DND-41 (cell line): ENCODE measurements at regions not wholly inside any gene's neighbourhood (a gene's known extent, or its start where the extent isn't known, plus 50 kb on each side); places are given as distances from the start of the nearest gene placed in this dataset.

Experiments used
- ATAC-seq: fragments of 200-7000 bp; cut with Tn5 transposase; 3 replicates; pipeline ENCODE4 v1.9.1; 2021; ENCODE audit warnings: low read depth; ENCODE audit not compliant: insufficient read depth
- DNase-seq: peaks from one replicate; pipeline ENCODE4 v3.0.0-alpha.2; 2020
- H2AFZ ChIP-seq: 2 replicates; pipeline ENCODE4 v1.6.0; 2012; ENCODE audit warnings: low read depth, low read length
- H3K27ac ChIP-seq: 2 replicates; pipeline ENCODE4 v1.5.1; 2012; ENCODE audit warnings: low read length, inconsistent platforms
- H3K27me3 ChIP-seq: fragments of 200-600 bp; sonication (generic); 2 replicates; pipeline ENCODE4 v1.6.0; 2012; ENCODE audit warnings: low read length, mild to moderate bottlenecking, inconsistent platforms; ENCODE audit not compliant: insufficient read depth, poor library complexity
- H3K36me3 ChIP-seq: 2 replicates; pipeline ENCODE4 v1.5.1; 2012; ENCODE audit warnings: low read length, inconsistent platforms; ENCODE audit not compliant: insufficient read depth
- H3K4me1 ChIP-seq: 2 replicates; pipeline ENCODE4 v1.5.1; 2012; ENCODE audit warnings: mild to moderate bottlenecking, low read length; ENCODE audit not compliant: insufficient read depth
- H3K4me2 ChIP-seq: 2 replicates; pipeline ENCODE4 v1.6.0; 2012; ENCODE audit warnings: mild to moderate bottlenecking, moderate library complexity, low read length, inconsistent platforms; ENCODE audit not compliant: insufficient read depth
- H3K4me3 ChIP-seq, 2 experiments: fragments of 200-600 bp in 1 of 2; shearing (Covaris generic) in 1 of 2; 2 replicates each; pipeline ENCODE4 v1.5.1; 2012 to 2016; ENCODE audit warnings: inconsistent platforms in 2 of 2, low read length in 2 of 2, mild to moderate bottlenecking in 2 of 2, low read depth in 1 of 2, moderate library complexity in 1 of 2
- H3K79me2 ChIP-seq: 2 replicates; pipeline ENCODE4 v1.6.0; 2012; ENCODE audit warnings: low read length, inconsistent platforms; ENCODE audit not compliant: insufficient read depth
- H3K9ac ChIP-seq: 2 replicates; pipeline ENCODE4 v1.6.0; 2012; ENCODE audit warnings: low read depth, mild to moderate bottlenecking, inconsistent platforms, low read length, moderate library complexity
- H3K9me3 ChIP-seq: 2 replicates; pipeline ENCODE4 v1.5.1; 2012; ENCODE audit warnings: low read length, moderate library complexity, mild to moderate bottlenecking, inconsistent platforms; ENCODE audit not compliant: insufficient read depth, severe bottlenecking
- H4K20me1 ChIP-seq: 2 replicates; pipeline ENCODE4 v1.6.0; 2012; ENCODE audit warnings: low read length; ENCODE audit not compliant: insufficient read depth
- CTCF ChIP-seq: IDR thresholded peaks from 2 replicates; pipeline ENCODE4 v1.5.1; 2012; ENCODE audit warnings: borderline replicate concordance, low read length, moderate library complexity, mild to moderate bottlenecking; ENCODE audit not compliant: poor library complexity, severe bottlenecking; ENCODE audit errors: extremely low read depth
- EZH2 ChIP-seq: IDR thresholded peaks from 3 replicates; pipeline ENCODE4 v1.6.1; 2012; ENCODE audit warnings: borderline replicate concordance, low read depth, mild to moderate bottlenecking, moderate library complexity, low read length, inconsistent platforms; ENCODE audit not compliant: severe bottlenecking

- no peak overlapping the region for H3K9ac ChIP-seq
- H3K27me3 ChIP-seq = no peaks in the 10 kb centered on the region
- no peaks in the 10 kb centered on the region for H3K4me1 ChIP-seq
- no peaks in the 10 kb centered on the region for H3K36me3 ChIP-seq
- H3K4me3 ChIP-seq = no peak overlapping the region
- no peaks in the 10 kb centered on the region for H3K79me2 ChIP-seq
- H3K4me2 ChIP-seq = no peak overlapping the region
- TF ChIP-seq EZH2 = no peak
- no peak for ATAC-seq
- no peak for DNase-seq
- no peaks in the 10 kb centered on the region for H4K20me1 ChIP-seq
- H3K27ac ChIP-seq = no peak overlapping the region
- no peaks in the 10 kb centered on the region for H3K9me3 ChIP-seq
- H2AFZ ChIP-seq = no peak overlapping the region
Measured at GRCh38 chr4:165738571-165738970, 134.5 kb upstream of the TLL1 start.

DNA sequence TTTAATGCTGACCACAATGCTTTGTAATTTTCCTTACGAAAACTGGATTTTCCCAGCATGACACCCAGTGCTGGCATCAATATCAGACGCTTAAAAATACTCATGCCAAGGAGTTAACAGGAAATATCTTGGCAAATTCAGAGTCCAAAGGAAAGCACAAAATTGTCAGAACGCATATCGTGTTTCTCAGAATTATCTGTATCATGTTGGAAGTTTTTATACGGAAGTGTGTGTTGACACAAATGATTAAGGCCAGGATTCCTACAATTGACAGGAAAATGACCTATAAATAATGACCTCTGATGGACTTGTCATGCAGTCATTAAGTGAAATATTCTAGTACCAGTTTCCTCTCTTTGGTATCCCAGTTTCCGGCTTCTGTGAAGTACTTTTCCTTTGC lies 132.1 kb upstream of the TLL1 start:
- Histone ChIP-seq H2AFZ (no peak overlapping the region), H3K4me1 (no peaks in the 10 kb centered on the region), H3K9me3 (no peaks in the 10 kb centered on the region), H3K4me3 (no peak overlapping the region), H3K79me2 (no peaks in the 10 kb centered on the region), H3K36me3 (no peaks in the 10 kb centered on the region), H4K20me1 (no peaks in the 10 kb centered on the region), H3K9ac (no peak overlapping the region), H3K27me3 (no peaks in the 10 kb centered on the region), H3K4me2 (no peak overlapping the region), H3K27ac (no peak overlapping the region)
- DNase-seq (no peak), ATAC-seq (no peak)
- TF ChIP-seq EZH2 (no peak), CTCF (no peak)

GRCh38 chr4:165743422-165743821 lies 129.6 kb upstream of the TLL1 start:
- H3K4me1 ChIP-seq = no peaks in the 10 kb centered on the region
- no peak for ATAC-seq
- no peaks in the 10 kb centered on the region for H3K36me3 ChIP-seq
- no peak overlapping the region for H3K9ac ChIP-seq
- no peaks in the 10 kb centered on the region for H3K27me3 ChIP-seq
- H3K27ac ChIP-seq = no peak overlapping the region
- no peaks in the 10 kb centered on the region for H3K79me2 ChIP-seq
- H3K4me3 ChIP-seq = no peak overlapping the region
- TF ChIP-seq CTCF (no peak), EZH2 (no peak)
- H3K9me3 ChIP-seq = no peaks in the 10 kb centered on the region
- DNase-seq = no peak
- no peaks in the 10 kb centered on the region for H4K20me1 ChIP-seq
- no peak overlapping the region for H2AFZ ChIP-seq
- H3K4me2 ChIP-seq = no peak overlapping the region

- H3K27ac ChIP-seq = no peak overlapping the region
- no peaks in the 10 kb centered on the region for H3K9me3 ChIP-seq
- no peak overlapping the region for H2AFZ ChIP-seq
- no peaks in the 10 kb centered on the region for H3K27me3 ChIP-seq
- no peaks in the 10 kb centered on the region for H3K4me1 ChIP-seq
- no peaks in the 10 kb centered on the region for H4K20me1 ChIP-seq
- H3K4me3 ChIP-seq = no peak overlapping the region
- no peaks in the 10 kb centered on the region for H3K36me3 ChIP-seq
- ATAC-seq = no peak
- no peak overlapping the region for H3K9ac ChIP-seq
- H3K79me2 ChIP-seq = no peaks in the 10 kb centered on the region
- H3K4me2 ChIP-seq = no peak overlapping the region
- TF ChIP-seq EZH2 = no peak
- TF ChIP-seq CTCF = no peak
- no peak for DNase-seq
Measured at GRCh38 chr4:165744370-165744769, 128.7 kb upstream of the TLL1 start.
